ENCODE measurements at regions not wholly inside any gene's neighbourhood (a gene's known extent, or its start where the extent isn't known, plus 50 kb on each side); places are given as distances from the start of the nearest gene placed in this dataset.

GRCh38 chr1:55378582-55378981, 163.4 kb upstream of the USP24 start:
- H3K27ac ChIP-seq = no peak overlapping the region
- TF ChIP-seq EZH2 (IDR thresholded peaks at IDR 0.05; ENCODE audit: low read depth) = no peak
- TF ChIP-seq CTCF (conservative IDR thresholded peaks at IDR 0.05) = peak; percentile 43

GRCh38 chr1:55376897-55377296, 161.7 kb upstream of the USP24 start:
- POLR2A ChIA-PET (ENCODE audit: unreplicated experiment) = no interaction called here
- TF ChIP-seq CTCF (conservative IDR thresholded peaks at IDR 0.05) (no peak), EZH2 (IDR thresholded peaks at IDR 0.05; ENCODE audit: low read depth) (no peak)
- Histone ChIP-seq H4K20me1 (ENCODE audit: insufficient read depth) (no peaks in the 10 kb centered on the region), H3K4me3 (no peak overlapping the region), H3K79me2 (ENCODE audit: low read depth) (no peaks in the 10 kb centered on the region), H3K27me3 (ENCODE audit: insufficient read depth, low read depth) (no peaks in the 10 kb centered on the region), H3K9me3 (ENCODE audit: insufficient read depth, low read depth) (no peaks in the 10 kb centered on the region), H3K4me1 (replicated peaks; ENCODE audit: insufficient read depth) (no peaks in the 10 kb centered on the region; the same call in 1 of the 2 replicates), H2AFZ (no peak overlapping the region), H3F3A (ENCODE audit: insufficient read depth, low read depth) (no peaks in the 10 kb centered on the region), H3K36me3 (ENCODE audit: low read depth) (no peaks in the 10 kb centered on the region), H3K27ac (no peak overlapping the region), H3K9me2 (ENCODE audit: insufficient read depth) (no peaks in the 10 kb centered on the region), H3K4me2 (no peak overlapping the region)
- no TSS peak for BruUV-seq (replicated peaks)
- intact Hi-C loops (cut with micrococcal nuclease; ENCODE audit: unreplicated experiment) = loop anchor here (5.0 to 10.0 kb wide), 2 partner anchors 50 to 338 kb away; no protein-coding TSS in a partner anchor
- CTCF ChIA-PET = no interaction called here
- no peak for DNase-seq

More at GRCh38 chr1:55378582-55378981, 163.4 kb upstream of the USP24 start:
- Histone ChIP-seq H4K20me1 (ENCODE audit: insufficient read depth) (no peaks in the 10 kb centered on the region), H3K79me2 (ENCODE audit: low read depth) (no peaks in the 10 kb centered on the region), H3K27me3 (ENCODE audit: insufficient read depth, low read depth) (no peaks in the 10 kb centered on the region), H3K9me2 (ENCODE audit: insufficient read depth) (no peaks in the 10 kb centered on the region), H3F3A (ENCODE audit: insufficient read depth, low read depth) (no peaks in the 10 kb centered on the region), H3K36me3 (ENCODE audit: low read depth) (no peaks in the 10 kb centered on the region), H3K4me2 (no peak overlapping the region), H3K4me3 (no peak overlapping the region), H3K4me1 (replicated peaks; ENCODE audit: insufficient read depth) (no peaks in the 10 kb centered on the region; the same call in 1 of the 2 replicates), H3K9me3 (ENCODE audit: insufficient read depth, low read depth) (no peaks in the 10 kb centered on the region), H2AFZ (no peak overlapping the region)
- POLR2A ChIA-PET (ENCODE audit: unreplicated experiment) = no interaction called here
- intact Hi-C loops (cut with micrococcal nuclease; ENCODE audit: unreplicated experiment) = loop anchor here (5.0 to 10.0 kb wide), 2 partner anchors 49 to 336 kb away; no protein-coding TSS in a partner anchor
- BruUV-seq (replicated peaks) = no TSS peak
- CTCF ChIA-PET = interaction anchor here (0.9 kb wide), 1 partner anchor 50 kb away, joined by 3 read pairs; no protein-coding TSS in a partner anchor
- no peak for DNase-seq

GRCh38 chr1:55375617-55376258, 160.6 kb upstream of the USP24 start:
- peak in 1 of 2 experiments; percentile 25 for DNase-seq
- H3K9me3 ChIP-seq (ENCODE audit: insufficient read depth, low read depth) = no peaks in the 10 kb centered on the region
- H4K20me1 ChIP-seq (ENCODE audit: insufficient read depth) = no peaks in the 10 kb centered on the region
- BruUV-seq (replicated peaks) = no TSS peak
- intact Hi-C loops (cut with micrococcal nuclease; ENCODE audit: unreplicated experiment) = loop anchor here (1.0 to 10.0 kb wide), 4 partner anchors 52 to 1205 kb away; no protein-coding TSS in a partner anchor
- H3K4me1 ChIP-seq (replicated peaks; ENCODE audit: insufficient read depth) = no peaks in the 10 kb centered on the region; the same call in 1 of the 2 replicates
- H3K79me2 ChIP-seq (ENCODE audit: low read depth) = no peaks in the 10 kb centered on the region
- no peaks in the 10 kb centered on the region for H3F3A ChIP-seq (ENCODE audit: insufficient read depth, low read depth)
- H3K27me3 ChIP-seq (ENCODE audit: insufficient read depth, low read depth) = no peaks in the 10 kb centered on the region
- H3K4me2 ChIP-seq = no peak overlapping the region
- H3K27ac ChIP-seq = no peak overlapping the region
- H3K9me2 ChIP-seq (ENCODE audit: insufficient read depth) = no peaks in the 10 kb centered on the region
- H3K4me3 ChIP-seq = no peak overlapping the region
- TF ChIP-seq EZH2 (IDR thresholded peaks at IDR 0.05; ENCODE audit: low read depth) (no peak), CTCF (conservative IDR thresholded peaks at IDR 0.05) (peak; percentile 88)
- POLR2A ChIA-PET (ENCODE audit: unreplicated experiment) = no interaction called here
- no peak overlapping the region for H2AFZ ChIP-seq
- CTCF ChIA-PET = interaction anchor here (0.6 to 1.5 kb wide), 4 partner anchors 53 to 354 kb away, joined by 3 to 7 read pairs (median 4); no protein-coding TSS in a partner anchor
- no peaks in the 10 kb centered on the region for H3K36me3 ChIP-seq (ENCODE audit: low read depth)
